ENCODE measurements at regions not wholly inside any gene's neighbourhood (a gene's known extent, or its start where the extent isn't known, plus 50 kb on each side); places are given as distances from the start of the nearest gene placed in this dataset.
"Not testable (repeated sequence)": the region's sequence is repeated elsewhere in the genome, so short reads cannot be mapped to it uniquely, and the experiment has no call there.

DNA sequence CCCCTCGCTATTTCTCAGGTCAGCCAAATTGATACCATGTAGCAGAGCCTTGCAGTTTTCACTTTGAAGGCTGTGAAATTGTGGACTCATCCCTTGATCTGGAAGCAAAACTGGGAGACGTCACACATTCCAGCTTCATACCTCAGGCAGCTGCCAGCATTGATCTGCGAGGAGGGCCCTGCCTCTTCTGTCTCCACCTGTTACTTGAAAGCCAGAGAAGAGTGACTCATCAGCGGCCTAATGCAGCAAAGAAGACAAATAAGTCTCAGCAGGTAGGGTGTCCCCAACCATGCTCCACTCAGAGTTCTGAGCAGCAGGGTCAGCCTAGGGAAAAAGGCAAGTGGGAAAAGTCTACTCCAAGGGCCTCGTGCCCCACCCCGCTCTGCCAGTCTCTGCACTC is 69.4 kb upstream of the BMP2 start:
- Histone ChIP-seq H3K36me3 (no peaks in the 10 kb centered on the region), H3K27ac (no peak overlapping the region), H3K4me1 (peaks cover 0 to 3% of the 10 kb centered on the region in 2 donors), H3K27me3 (no peaks in the 10 kb centered on the region), H3K4me3 (no peak overlapping the region), H3K9me3 (no peaks in the 10 kb centered on the region)
- intact Hi-C loops (cut with DNase I), result no loop called here
- DNase-seq (ENCODE audit: low spot score in 2 of 2), result no peak
- TF ChIP-seq, protein P1, sequence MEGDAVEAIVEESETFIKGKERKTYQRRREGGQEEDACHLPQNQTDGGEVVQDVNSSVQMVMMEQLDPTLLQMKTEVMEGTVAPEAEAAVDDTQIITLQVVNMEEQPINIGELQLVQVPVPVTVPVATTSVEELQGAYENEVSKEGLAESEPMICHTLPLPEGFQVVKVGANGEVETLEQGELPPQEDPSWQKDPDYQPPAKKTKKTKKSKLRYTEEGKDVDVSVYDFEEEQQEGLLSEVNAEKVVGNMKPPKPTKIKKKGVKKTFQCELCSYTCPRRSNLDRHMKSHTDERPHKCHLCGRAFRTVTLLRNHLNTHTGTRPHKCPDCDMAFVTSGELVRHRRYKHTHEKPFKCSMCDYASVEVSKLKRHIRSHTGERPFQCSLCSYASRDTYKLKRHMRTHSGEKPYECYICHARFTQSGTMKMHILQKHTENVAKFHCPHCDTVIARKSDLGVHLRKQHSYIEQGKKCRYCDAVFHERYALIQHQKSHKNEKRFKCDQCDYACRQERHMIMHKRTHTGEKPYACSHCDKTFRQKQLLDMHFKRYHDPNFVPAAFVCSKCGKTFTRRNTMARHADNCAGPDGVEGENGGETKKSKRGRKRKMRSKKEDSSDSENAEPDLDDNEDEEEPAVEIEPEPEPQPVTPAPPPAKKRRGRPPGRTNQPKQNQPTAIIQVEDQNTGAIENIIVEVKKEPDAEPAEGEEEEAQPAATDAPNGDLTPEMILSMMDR (IDR thresholded peaks at IDR 0.05), result no peak

DNA sequence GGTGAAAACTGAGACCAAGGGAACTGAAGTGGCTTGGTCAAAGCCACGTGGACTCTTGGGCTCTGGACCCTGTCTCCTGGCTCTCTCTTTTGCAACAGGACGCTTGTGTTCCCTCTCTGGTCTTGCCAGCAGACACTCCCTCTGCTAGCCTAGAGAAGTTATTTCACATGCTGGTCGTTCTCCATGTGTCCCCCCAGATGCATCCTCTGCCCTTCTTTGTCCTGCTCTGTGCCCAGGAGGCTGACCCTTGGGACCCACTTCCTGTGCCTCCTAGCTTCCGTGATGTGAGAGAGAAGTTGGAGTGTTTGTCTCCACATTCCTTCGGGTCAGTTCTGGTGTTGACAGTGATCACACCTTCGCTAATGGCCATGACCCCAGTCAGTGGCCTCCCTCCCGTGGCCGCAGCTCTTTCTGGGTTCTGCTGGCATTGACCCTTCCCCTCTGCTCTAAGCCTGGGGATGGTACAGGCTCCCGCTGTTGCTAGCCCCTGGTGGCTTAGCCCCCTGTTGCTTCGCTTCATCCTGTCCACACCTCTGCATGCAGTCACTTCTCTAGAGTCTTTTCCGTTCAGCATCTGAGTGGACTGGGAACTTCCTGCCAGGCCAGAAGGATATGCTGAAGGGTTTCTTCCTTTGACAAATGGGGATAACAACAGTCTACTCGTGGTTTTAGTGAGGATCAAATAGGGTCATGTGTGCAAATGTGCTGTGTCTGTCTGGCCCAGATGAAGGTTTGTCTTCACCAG is 70.1 kb upstream of the BMP2 start:
- Histone ChIP-seq H3K27ac (no peak overlapping the region), H3K9me3 (no peaks in the 10 kb centered on the region), H3K4me1 (peaks cover 0 to under 1% of the 10 kb centered on the region in 2 donors), H3K36me3 (no peaks in the 10 kb centered on the region), H3K27me3 (no peaks in the 10 kb centered on the region), H3K4me3 (no peak overlapping the region)
- intact Hi-C loops (cut with DNase I), result no loop called here
- no peak for DNase-seq (ENCODE audit: low spot score in 2 of 2)
- TF ChIP-seq, protein P1 (IDR thresholded peaks at IDR 0.05), result no peak

DNA sequence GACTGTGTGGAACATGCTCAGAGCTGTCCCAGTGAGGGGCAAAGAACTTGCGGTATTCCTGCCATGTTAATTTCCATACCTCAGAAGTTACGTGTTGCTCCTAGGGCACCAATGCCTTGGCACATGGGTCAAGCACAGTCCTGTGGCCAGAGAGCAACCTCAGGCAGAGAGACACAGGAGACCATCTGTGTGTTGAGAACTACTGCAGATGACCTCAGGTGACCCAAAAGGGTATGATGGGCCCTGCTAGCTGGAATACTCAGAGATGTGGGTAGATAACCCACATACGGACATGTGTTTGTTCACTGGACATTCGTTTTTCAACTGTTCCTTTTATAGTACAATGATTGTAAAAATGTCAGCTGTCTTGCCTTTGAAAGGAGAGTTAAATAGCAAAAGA is 71.5 kb upstream of the BMP2 start:
- Histone ChIP-seq H3K4me1 (no peaks in the 10 kb centered on the region), H3K9me3 (no peaks in the 10 kb centered on the region), H3K27ac (no peak overlapping the region), H3K27me3 (no peaks in the 10 kb centered on the region), H3K4me3 (no peak overlapping the region), H3K36me3 (no peaks in the 10 kb centered on the region)
- intact Hi-C loops (cut with DNase I), result no loop called here
- TF ChIP-seq, protein P1 (IDR thresholded peaks at IDR 0.05), result no peak
- no peak for DNase-seq (ENCODE audit: low spot score in 2 of 2)

DNA sequence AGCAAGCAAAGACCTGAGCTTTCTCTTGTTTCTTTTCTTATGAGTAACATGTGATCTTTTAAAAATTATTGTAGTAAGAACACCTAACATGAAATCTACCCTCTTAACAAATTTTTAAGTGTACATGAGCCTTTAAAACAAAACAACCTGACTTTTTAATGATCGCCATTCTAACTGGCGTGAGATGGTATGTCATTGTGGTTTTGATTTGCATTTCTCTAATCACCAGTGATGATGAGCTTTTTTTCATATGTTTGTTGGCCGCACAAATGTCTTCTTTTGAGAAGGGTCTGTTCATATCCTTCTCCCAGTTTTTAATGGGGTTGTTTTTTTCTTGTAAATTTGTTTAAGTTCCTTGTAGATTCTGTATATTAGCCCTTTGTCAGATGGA is 73.7 kb upstream of the BMP2 start:
- intact Hi-C loops (cut with DNase I); H3K27ac ChIP-seq: not testable (repeated sequence)

DNA sequence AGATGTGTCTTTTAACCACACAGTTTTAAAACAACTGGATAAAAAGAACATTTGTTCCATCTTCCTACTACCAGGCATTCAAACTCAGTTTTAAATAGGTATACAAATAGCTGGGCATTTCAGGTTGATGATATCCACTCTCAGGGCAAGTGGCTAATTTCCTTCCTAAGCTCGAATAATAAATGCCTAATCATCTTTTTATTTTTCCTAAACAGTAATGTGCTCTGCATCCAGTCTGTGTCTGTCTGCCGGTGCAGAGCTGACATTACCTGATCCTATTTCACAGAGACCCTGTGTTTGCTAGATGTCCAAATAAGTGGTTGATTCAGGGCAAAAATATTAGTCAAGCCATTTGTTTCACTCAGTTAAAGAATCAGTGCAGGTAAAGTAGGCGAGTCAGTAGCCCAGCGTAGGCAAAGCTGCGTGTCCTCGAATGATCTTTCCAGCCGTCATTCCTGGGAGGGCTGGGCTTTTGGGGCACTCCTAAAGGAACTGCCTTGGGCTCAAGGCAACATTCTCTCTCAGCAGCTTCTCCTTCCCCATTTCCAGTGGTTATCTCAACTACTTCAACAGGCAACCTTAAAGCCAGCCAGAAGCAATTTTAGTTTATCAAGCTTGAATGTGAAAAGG is 74.2 kb upstream of the BMP2 start:
- H3K4me3 ChIP-seq, result no peak overlapping the region
- H3K9me3 ChIP-seq, result no peaks in the 10 kb centered on the region
- TF ChIP-seq, protein P1 (IDR thresholded peaks at IDR 0.05), result no peak
- H3K27ac ChIP-seq, result no peak overlapping the region
- H3K36me3 ChIP-seq, result no peaks in the 10 kb centered on the region
- intact Hi-C loops (cut with DNase I), result no loop called here
- DNase-seq (ENCODE audit: low spot score in 2 of 2), result no peak
- H3K4me1 ChIP-seq, result no peaks in the 10 kb centered on the region
- H3K27me3 ChIP-seq, result no peaks in the 10 kb centered on the region

More for the DNA sequence above, 73.7 kb upstream of the BMP2 start:
- not testable (repeated sequence) for H3K9me3 ChIP-seq; DNase-seq (ENCODE audit: low spot score in 2 of 2); H3K36me3 ChIP-seq; H3K4me3 ChIP-seq; H3K27me3 ChIP-seq; H3K4me1 ChIP-seq

DNA sequence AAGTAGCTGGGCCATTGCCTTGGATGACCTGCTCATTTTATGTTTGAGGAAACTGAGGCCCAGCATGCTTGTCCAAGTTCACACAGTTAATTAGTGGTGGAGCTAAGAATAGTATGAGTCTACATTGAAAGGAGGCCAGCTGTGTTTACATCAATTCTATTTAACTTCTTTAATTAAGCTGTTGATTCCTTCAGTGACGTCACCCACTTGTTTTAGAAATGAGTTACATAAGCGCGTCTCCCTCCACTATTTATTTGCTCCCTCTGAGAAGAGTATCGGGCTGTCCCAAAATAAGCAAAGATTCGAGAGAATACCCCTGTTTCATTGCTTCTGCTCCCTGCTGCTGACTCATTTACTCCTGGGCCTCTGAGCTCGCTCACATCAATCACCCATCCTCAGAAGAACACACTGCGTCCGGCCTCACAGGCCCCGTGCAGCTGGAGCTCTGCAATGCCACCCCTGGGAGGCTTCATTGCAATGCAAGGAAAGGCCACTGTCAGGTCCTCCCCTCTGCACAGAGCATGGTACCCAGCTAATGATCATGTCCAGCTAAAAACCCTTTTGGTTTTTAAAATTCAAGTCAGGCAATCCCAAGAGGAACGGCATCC is 74.8 kb upstream of the BMP2 start:
- no peaks in the 10 kb centered on the region for H3K36me3 ChIP-seq
- DNase-seq (ENCODE audit: low spot score in 2 of 2), result no peak
- no peaks in the 10 kb centered on the region for H3K27me3 ChIP-seq
- no peak overlapping the region for H3K27ac ChIP-seq
- TF ChIP-seq, protein P1 (IDR thresholded peaks at IDR 0.05), result no peak
- H3K9me3 ChIP-seq, result no peaks in the 10 kb centered on the region
- no peak overlapping the region for H3K4me3 ChIP-seq
- intact Hi-C loops (cut with DNase I), result no loop called here
- no peaks in the 10 kb centered on the region for H3K4me1 ChIP-seq
